GM23338 (cell line): ENCODE measurements at regions not wholly inside any gene's neighbourhood (a gene's known extent, or its start where the extent isn't known, plus 50 kb on each side); places are given as distances from the start of the nearest gene placed in this dataset.

ENCODE experiments used
- ATAC-seq: fragments of 200-7000 bp; cut with Tn5 transposase; 3 replicates; pipeline ENCODE4 v1.9.1; 2020
- DNase-seq: peaks from one replicate; pipeline ENCODE4 v3.0.0-alpha.2; 2015; ENCODE audit warnings: low spot score
- H2AFZ ChIP-seq: fragments of 200-600 bp; sonication (generic); 2 replicates; pipeline ENCODE4 v1.8.0; 2016; ENCODE audit warnings: antibody characterized with exemption, mild to moderate bottlenecking, moderate library complexity
- H3F3A ChIP-seq: fragments of 200-600 bp; sonication (generic); replicated peaks from 2 replicates; pipeline ENCODE4 v1.8.0; 2017; ENCODE audit warnings: antibody characterized with exemption, mixed run types, low read depth
- H3K27ac ChIP-seq: fragments of 200-600 bp; sonication (generic); 2 replicates; pipeline ENCODE4 v1.6.1; 2016; ENCODE audit warnings: low read depth
- H3K27me3 ChIP-seq: fragments of 200-600 bp; sonication (generic); 2 replicates; pipeline ENCODE4 v1.8.0; 2016; ENCODE audit warnings: mild to moderate bottlenecking, mixed run types, moderate library complexity; ENCODE audit not compliant: insufficient read depth
- H3K36me3 ChIP-seq: fragments of 200-600 bp; sonication (generic); 2 replicates; pipeline ENCODE4 v1.8.0; 2016; ENCODE audit warnings: mild to moderate bottlenecking; ENCODE audit not compliant: insufficient read depth
- H3K4me1 ChIP-seq: fragments of 200-600 bp; sonication (generic); 2 replicates; pipeline ENCODE4 v1.8.0; 2016; ENCODE audit warnings: mild to moderate bottlenecking, moderate library complexity; ENCODE audit not compliant: insufficient read depth
- H3K4me2 ChIP-seq: fragments of 200-600 bp; sonication (generic); 2 replicates; pipeline ENCODE4 v1.7.1; 2017; ENCODE audit warnings: mixed run types
- H3K4me3 ChIP-seq: fragments of 200-600 bp; sonication (generic); 2 replicates; pipeline ENCODE4 v1.6.1; 2016; ENCODE audit warnings: mixed run types
- H3K79me2 ChIP-seq: fragments of 200-600 bp; sonication (generic); replicated peaks from 2 replicates; pipeline ENCODE4 v1.8.0; 2017; ENCODE audit warnings: mild to moderate bottlenecking; ENCODE audit not compliant: insufficient read depth
- H3K9me2 ChIP-seq: fragments of 200-600 bp; sonication (generic); 2 replicates; pipeline ENCODE4 v1.8.0; 2017; ENCODE audit not compliant: insufficient read depth
- H4K20me1 ChIP-seq: fragments of 200-600 bp; sonication (generic); replicated peaks from 2 replicates; pipeline ENCODE4 v1.8.0; 2017; ENCODE audit warnings: mild to moderate bottlenecking; ENCODE audit not compliant: insufficient read depth
- H3K27ac Mint-ChIP-seq: 2 replicates; pipeline ENCODE4 v1.8.0; 2020; ENCODE audit warnings: inconsistent platforms, mild to moderate bottlenecking, moderate library complexity, mixed read lengths
- H3K27me3 Mint-ChIP-seq: 3 replicates; pipeline ENCODE4 v1.8.0; 2022; ENCODE audit warnings: low read depth, mild to moderate bottlenecking, moderate library complexity, mixed read lengths, inconsistent platforms; ENCODE audit not compliant: insufficient read depth, poor library complexity
- H3K36me3 Mint-ChIP-seq: 3 replicates; pipeline ENCODE4 v1.8.0; 2021; ENCODE audit warnings: low read depth, mild to moderate bottlenecking, inconsistent platforms, moderate library complexity, mixed read lengths
- H3K4me1 Mint-ChIP-seq: 3 replicates; pipeline ENCODE4 v1.8.0; 2020; ENCODE audit warnings: mild to moderate bottlenecking, inconsistent platforms, mixed read lengths
- H3K4me3 Mint-ChIP-seq: 3 replicates; pipeline ENCODE4 v1.8.0; 2021; ENCODE audit warnings: moderate library complexity, mild to moderate bottlenecking, inconsistent platforms, mixed read lengths
- H3K9me3 Mint-ChIP-seq: 3 replicates; pipeline ENCODE4 v1.8.0; 2020; ENCODE audit warnings: moderate library complexity, mild to moderate bottlenecking, inconsistent platforms, mixed read lengths
- CREB1 ChIP-seq: fragments of 250-450 bp; sonication (Bioruptor Pico); IDR thresholded peaks from 2 replicates; pipeline ENCODE4 v1.5.0; 2020; ENCODE audit warnings: low read depth, mild to moderate bottlenecking, moderate library complexity
- ETS1 ChIP-seq: IDR thresholded peaks from 2 replicates; pipeline ENCODE4 v1.6.1; 2016; ENCODE audit warnings: antibody characterized with exemption
- JUNB ChIP-seq: IDR thresholded peaks from one replicate; pipeline ENCODE4 v1.6.1; 2016; ENCODE audit warnings: antibody characterized with exemption; ENCODE audit not compliant: unreplicated experiment
- NANOG ChIP-seq: IDR thresholded peaks from 2 replicates; pipeline ENCODE4 v1.6.1; 2016; ENCODE audit warnings: antibody characterized with exemption, borderline replicate concordance
- POLR2AphosphoS5 ChIP-seq: IDR thresholded peaks from 2 replicates; pipeline ENCODE4 v1.6.1; 2016; ENCODE audit warnings: antibody characterized with exemption, low read depth
- REST ChIP-seq: IDR thresholded peaks from one replicate; pipeline ENCODE4 v1.6.1; 2018; ENCODE audit warnings: antibody characterized with exemption; ENCODE audit not compliant: unreplicated experiment
- STAT1 ChIP-seq: IDR thresholded peaks from one replicate; pipeline ENCODE4 v1.6.1; 2016; ENCODE audit warnings: antibody characterized with exemption; ENCODE audit not compliant: unreplicated experiment
- ZNF114 ChIP-seq: fragments of 250-450 bp; sonication (Bioruptor Pico); IDR thresholded peaks from 2 replicates; pipeline ENCODE4 v1.5.0; 2020; ENCODE audit warnings: mild to moderate bottlenecking, moderate library complexity
- TF ChIP-seq, protein P1 (sequence below), 2 experiments: fragments of 200-600 bp in 1 of 2; sonication (generic) in 1 of 2; conservative IDR thresholded peaks; 2 replicates each; pipeline versions ENCODE4 v1.5.1 to v1.6.1; 2016 to 2017; ENCODE audit warnings: antibody characterized with exemption in 2 of 2, low read depth in 2 of 2, mild to moderate bottlenecking in 2 of 2, moderate library complexity in 1 of 2

- no peak for TF ChIP-seq CREB1
- H3K27me3 Mint-ChIP-seq, result peaks cover 4% of the 10 kb centered on the region
These were observed 171.3 kb upstream of the ZNF462 start for GRCh38 chr9:106691627-106692026.

GRCh38 chr9:106693558-106693957 lies 169.4 kb upstream of the ZNF462 start:
- ATAC-seq (peak; percentile 43; the same call in 2 of the 3 replicates), DNase-seq (peak; percentile 82)
- Histone ChIP-seq H3K4me1 (peaks cover 10% of the 10 kb centered on the region), H3K4me2 (no peak overlapping the region), H3K36me3 (no peaks in the 10 kb centered on the region), H3K79me2 (no peaks in the 10 kb centered on the region), H2AFZ (no peak overlapping the region), H3F3A (no peaks in the 10 kb centered on the region), H3K4me3 (no peak overlapping the region), H3K27me3 (no peaks in the 10 kb centered on the region), H3K9me2 (no peaks in the 10 kb centered on the region), H3K27ac (peak overlapping the region; percentile 70), H4K20me1 (no peaks in the 10 kb centered on the region)
- H3K9me3 Mint-ChIP-seq, result no peaks in the 10 kb centered on the region; the same call in 2 of the 3 replicates
- H3K4me3 Mint-ChIP-seq, result no peak overlapping the region
- no peak for TF ChIP-seq NANOG
- TF ChIP-seq ZNF114, result no peak
- TF ChIP-seq, protein P1, sequence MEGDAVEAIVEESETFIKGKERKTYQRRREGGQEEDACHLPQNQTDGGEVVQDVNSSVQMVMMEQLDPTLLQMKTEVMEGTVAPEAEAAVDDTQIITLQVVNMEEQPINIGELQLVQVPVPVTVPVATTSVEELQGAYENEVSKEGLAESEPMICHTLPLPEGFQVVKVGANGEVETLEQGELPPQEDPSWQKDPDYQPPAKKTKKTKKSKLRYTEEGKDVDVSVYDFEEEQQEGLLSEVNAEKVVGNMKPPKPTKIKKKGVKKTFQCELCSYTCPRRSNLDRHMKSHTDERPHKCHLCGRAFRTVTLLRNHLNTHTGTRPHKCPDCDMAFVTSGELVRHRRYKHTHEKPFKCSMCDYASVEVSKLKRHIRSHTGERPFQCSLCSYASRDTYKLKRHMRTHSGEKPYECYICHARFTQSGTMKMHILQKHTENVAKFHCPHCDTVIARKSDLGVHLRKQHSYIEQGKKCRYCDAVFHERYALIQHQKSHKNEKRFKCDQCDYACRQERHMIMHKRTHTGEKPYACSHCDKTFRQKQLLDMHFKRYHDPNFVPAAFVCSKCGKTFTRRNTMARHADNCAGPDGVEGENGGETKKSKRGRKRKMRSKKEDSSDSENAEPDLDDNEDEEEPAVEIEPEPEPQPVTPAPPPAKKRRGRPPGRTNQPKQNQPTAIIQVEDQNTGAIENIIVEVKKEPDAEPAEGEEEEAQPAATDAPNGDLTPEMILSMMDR (conservative IDR thresholded peaks at IDR 0.05; ENCODE audit: low read depth in 2 of 2), result no peak
- TF ChIP-seq POLR2AphosphoS5, result no peak
- no peak for TF ChIP-seq ETS1
- TF ChIP-seq REST, result no peak
- TF ChIP-seq STAT1, result no peak
- TF ChIP-seq JUNB, result no peak
- H3K4me1 Mint-ChIP-seq, result peaks cover 31% of the 10 kb centered on the region
- peaks cover 4% of the 10 kb centered on the region for H3K27me3 Mint-ChIP-seq
- no peaks in the 10 kb centered on the region for H3K36me3 Mint-ChIP-seq
- peak overlapping the region; percentile 74 for H3K27ac Mint-ChIP-seq

More at GRCh38 chr9:106691627-106692026, 171.3 kb upstream of the ZNF462 start:
- H3K4me2 ChIP-seq, result no peak overlapping the region
- H3K9me3 Mint-ChIP-seq, result no peaks in the 10 kb centered on the region; the same call in 2 of the 3 replicates
- H3K27ac ChIP-seq, result no peak overlapping the region
- H3K36me3 Mint-ChIP-seq, result no peaks in the 10 kb centered on the region
- peaks cover 22% of the 10 kb centered on the region for H3K4me1 Mint-ChIP-seq
- H3F3A ChIP-seq, result no peaks in the 10 kb centered on the region
- peaks cover 10% of the 10 kb centered on the region; the same call in 1 of the 2 replicates for H3K4me1 ChIP-seq
- H3K27me3 ChIP-seq, result no peaks in the 10 kb centered on the region
- no peaks in the 10 kb centered on the region for H4K20me1 ChIP-seq
- no peak overlapping the region for H2AFZ ChIP-seq
- no peaks in the 10 kb centered on the region for H3K36me3 ChIP-seq
- H3K4me3 Mint-ChIP-seq, result no peak overlapping the region
- H3K9me2 ChIP-seq, result no peaks in the 10 kb centered on the region
- H3K27ac Mint-ChIP-seq, result no peak overlapping the region
- DNase-seq (no peak), ATAC-seq (no peak)
- no peak overlapping the region for H3K4me3 ChIP-seq
- H3K79me2 ChIP-seq, result no peaks in the 10 kb centered on the region
